ENCODE measurements at regions not wholly inside any gene's neighbourhood (a gene's known extent, or its start where the extent isn't known, plus 50 kb on each side); places are given as distances from the start of the nearest gene placed in this dataset.

- Histone ChIP-seq H4K20me1 (ENCODE audit: control insufficient read depth, insufficient read depth, low read length, poor library complexity, severe bottlenecking) (no peaks in the 10 kb centered on the region), H3K4me2 (replicated peaks; ENCODE audit: low read depth, low read length, poor library complexity, severe bottlenecking) (no peak overlapping the region), H2AFZ (ENCODE audit: insufficient read depth, low read depth, low read length, poor library complexity, severe bottlenecking) (no peak overlapping the region), H3K4me1 (ENCODE audit: control insufficient read depth in 2 of 2, insufficient read depth in 2 of 2, low read length in 2 of 2) (no peaks in the 10 kb centered on the region), H3K79me2 (ENCODE audit: control insufficient read depth, insufficient read depth, low read length) (no peaks in the 10 kb centered on the region), H3K27ac (ENCODE audit: low read length in 2 of 2) (no peak overlapping the region), H3K4me3 (ENCODE audit: control extremely low read depth in 1 of 5, extremely low read depth in 1 of 5, insufficient read depth in 1 of 5, low read depth in 2 of 5, low read length in 4 of 5) (no peak overlapping the region), H3K9ac (ENCODE audit: low read length) (no peak overlapping the region), H3K9me3 (ENCODE audit: control extremely low read depth in 1 of 3, control insufficient read depth in 2 of 3, insufficient read depth in 1 of 3, low read length in 2 of 3) (no peaks in the 10 kb centered on the region), H3K36me3 (replicated peaks in 1 of 2; ENCODE audit: control extremely low read depth in 1 of 2, control insufficient read depth in 1 of 2, extremely low read depth in 1 of 2, insufficient read depth in 2 of 2, low read length in 1 of 2) (no peaks in the 10 kb centered on the region), H3K27me3 (replicated peaks in 1 of 4; ENCODE audit: control extremely low read depth in 1 of 4, control insufficient read depth in 3 of 4, insufficient read depth in 4 of 4, low read length in 3 of 4) (no peaks in the 10 kb centered on the region)
- TF ChIP-seq EZH2 (IDR thresholded peaks at IDR 0.05; ENCODE audit: borderline replicate concordance, insufficient read depth, low read depth, low read length, poor library complexity, severe bottlenecking): no peak
- TF ChIP-seq, protein P1, sequence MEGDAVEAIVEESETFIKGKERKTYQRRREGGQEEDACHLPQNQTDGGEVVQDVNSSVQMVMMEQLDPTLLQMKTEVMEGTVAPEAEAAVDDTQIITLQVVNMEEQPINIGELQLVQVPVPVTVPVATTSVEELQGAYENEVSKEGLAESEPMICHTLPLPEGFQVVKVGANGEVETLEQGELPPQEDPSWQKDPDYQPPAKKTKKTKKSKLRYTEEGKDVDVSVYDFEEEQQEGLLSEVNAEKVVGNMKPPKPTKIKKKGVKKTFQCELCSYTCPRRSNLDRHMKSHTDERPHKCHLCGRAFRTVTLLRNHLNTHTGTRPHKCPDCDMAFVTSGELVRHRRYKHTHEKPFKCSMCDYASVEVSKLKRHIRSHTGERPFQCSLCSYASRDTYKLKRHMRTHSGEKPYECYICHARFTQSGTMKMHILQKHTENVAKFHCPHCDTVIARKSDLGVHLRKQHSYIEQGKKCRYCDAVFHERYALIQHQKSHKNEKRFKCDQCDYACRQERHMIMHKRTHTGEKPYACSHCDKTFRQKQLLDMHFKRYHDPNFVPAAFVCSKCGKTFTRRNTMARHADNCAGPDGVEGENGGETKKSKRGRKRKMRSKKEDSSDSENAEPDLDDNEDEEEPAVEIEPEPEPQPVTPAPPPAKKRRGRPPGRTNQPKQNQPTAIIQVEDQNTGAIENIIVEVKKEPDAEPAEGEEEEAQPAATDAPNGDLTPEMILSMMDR (IDR thresholded peaks at IDR 0.05): no peak
- DNase-seq: no peak
- CTCF ChIA-PET: no interaction called here
- Mint-ChIP-seq H3K9me3 (ENCODE audit: insufficient read depth) (no peaks in the 10 kb centered on the region), H3K4me3 (no peak overlapping the region), H3K27me3 (no peaks in the 10 kb centered on the region), H3K4me1 (no peaks in the 10 kb centered on the region), H3K27ac (no peak overlapping the region)
- POLR2A ChIA-PET: no interaction called here
- whole genome bisulfite sequencing (ENCODE audit: insufficient coverage): no CpG with 5 or more reads among the region's 1 CpG
- intact Hi-C loops (cut with micrococcal nuclease): no loop called here
- no peak for ATAC-seq (ENCODE audit: low read depth)
Observed at GRCh38 chr20:12256806-12257205, 339.1 kb downstream of the BTBD3 start.

- 92% methylated on average over 2 of the region's 10 CpGs for WGBS (ENCODE audit: insufficient coverage)
- Histone ChIP-seq H3K4me2 (replicated peaks; ENCODE audit: low read depth, low read length, poor library complexity, severe bottlenecking) (no peak overlapping the region), H3K27ac (ENCODE audit: low read length in 2 of 2) (no peak overlapping the region), H3K9me3 (ENCODE audit: control extremely low read depth in 1 of 3, control insufficient read depth in 2 of 3, insufficient read depth in 1 of 3, low read length in 2 of 3) (peaks cover 0 to 6% (median 0%) of the 10 kb centered on the region in 3 donors), H3K36me3 (replicated peaks in 1 of 2; ENCODE audit: control extremely low read depth in 1 of 2, control insufficient read depth in 1 of 2, extremely low read depth in 1 of 2, insufficient read depth in 2 of 2, low read length in 1 of 2) (no peaks in the 10 kb centered on the region), H3K79me2 (ENCODE audit: control insufficient read depth, insufficient read depth, low read length) (no peaks in the 10 kb centered on the region), H3K9ac (ENCODE audit: low read length) (no peak overlapping the region), H3K4me3 (ENCODE audit: control extremely low read depth in 1 of 5, extremely low read depth in 1 of 5, insufficient read depth in 1 of 5, low read depth in 2 of 5, low read length in 4 of 5) (no peak overlapping the region), H4K20me1 (ENCODE audit: control insufficient read depth, insufficient read depth, low read length, poor library complexity, severe bottlenecking) (no peaks in the 10 kb centered on the region), H2AFZ (ENCODE audit: insufficient read depth, low read depth, low read length, poor library complexity, severe bottlenecking) (no peak overlapping the region), H3K4me1 (ENCODE audit: control insufficient read depth in 2 of 2, insufficient read depth in 2 of 2, low read length in 2 of 2) (no peaks in the 10 kb centered on the region), H3K27me3 (replicated peaks in 1 of 4; ENCODE audit: control extremely low read depth in 1 of 4, control insufficient read depth in 3 of 4, insufficient read depth in 4 of 4, low read length in 3 of 4) (no peaks in the 10 kb centered on the region)
- DNase-seq: no peak
- CTCF ChIA-PET: no interaction called here
- POLR2A ChIA-PET: no interaction called here
- ATAC-seq (ENCODE audit: low read depth): no peak
- TF ChIP-seq EZH2 (IDR thresholded peaks at IDR 0.05; ENCODE audit: borderline replicate concordance, insufficient read depth, low read depth, low read length, poor library complexity, severe bottlenecking): no peak
- TF ChIP-seq, protein P1 (IDR thresholded peaks at IDR 0.05): no peak
- no peak overlapping the region for H3K4me3 Mint-ChIP-seq
- no peak overlapping the region for H3K27ac Mint-ChIP-seq
- no peaks in the 10 kb centered on the region for H3K4me1 Mint-ChIP-seq
- H3K9me3 Mint-ChIP-seq (ENCODE audit: insufficient read depth): no peaks in the 10 kb centered on the region
- H3K27me3 Mint-ChIP-seq: no peaks in the 10 kb centered on the region
- intact Hi-C loops (cut with micrococcal nuclease): no loop called here
Observed at GRCh38 chr20:12262747-12263146, 345.1 kb downstream of the BTBD3 start.

Measured in B cell (primary cell).